VCaP (cell line): ENCODE measurements at regions not wholly inside any gene's neighbourhood (a gene's known extent, or its start where the extent isn't known, plus 50 kb on each side); places are given as distances from the start of the nearest gene placed in this dataset.

ENCODE experiments used
- H3K27ac ChIP-seq: fragments of 450-650 bp; 2 replicates; pipeline ENCODE4 v1.5.1; 2017
- CTCF ChIP-seq: fragments of 450-650 bp; conservative IDR thresholded peaks from 2 replicates; pipeline ENCODE4 v1.5.1; 2017; ENCODE audit warnings: mild to moderate bottlenecking, moderate library complexity

GRCh38 chr11:127993281-127993680 lies 594.1 kb downstream of the ETS1 start:
- H3K27ac ChIP-seq: no peak overlapping the region
- no peak for TF ChIP-seq CTCF

- H3K27ac ChIP-seq: no peak overlapping the region
- TF ChIP-seq CTCF: no peak
Measured at GRCh38 chr11:127986073-127986472, 601.3 kb downstream of the ETS1 start.

- no peak overlapping the region for H3K27ac ChIP-seq
- TF ChIP-seq CTCF: no peak
Measured at GRCh38 chr11:127972816-127973215, 614.5 kb downstream of the ETS1 start.

GRCh38 chr11:127971448-127971847 lies 615.9 kb downstream of the ETS1 start:
- no peak for TF ChIP-seq CTCF
- no peak overlapping the region for H3K27ac ChIP-seq

GRCh38 chr11:127966821-127967220 lies 620.5 kb downstream of the ETS1 start:
- H3K27ac ChIP-seq: no peak overlapping the region
- no peak for TF ChIP-seq CTCF

- H3K27ac ChIP-seq: no peak overlapping the region
- TF ChIP-seq CTCF: no peak
Measured at GRCh38 chr11:127965939-127966668, 621.3 kb downstream of the ETS1 start.

GRCh38 chr11:127962416-127962815 lies 624.9 kb downstream of the ETS1 start:
- no peak overlapping the region for H3K27ac ChIP-seq
- TF ChIP-seq CTCF: no peak
